Gastroesophageal sphincter (tissue), 4 donors: ENCODE measurements at regions not wholly inside any gene's neighbourhood (a gene's known extent, or its start where the extent isn't known, plus 50 kb on each side); places are given as distances from the start of the nearest gene placed in this dataset.

ENCODE experiments used
- ATAC-seq: fragments of 150-250 bp; one replicate; pipeline ENCODE4 v1.9.1; 2016; ENCODE audit warnings: mild to moderate bottlenecking, moderate library complexity
- H3K27ac ChIP-seq, 4 donors: fragments of 200-600 bp; sonication (generic) in 3 of 4; 1 replicate in 3 of 4; 2 replicates in 1 of 4; pipeline ENCODE4 v1.5.1; 2016 to 2019
- H3K27me3 ChIP-seq: fragments of 200-600 bp; sonication (generic); one replicate; pipeline ENCODE4 v1.5.1; 2019
- H3K36me3 ChIP-seq, 2 donors: fragments of 200-600 bp; sonication (generic); one replicate each; pipeline ENCODE4 v1.5.1; 2019; ENCODE audit warnings: control low read depth in 1 of 2
- H3K4me1 ChIP-seq, 3 donors: fragments of 200-600 bp; sonication (generic); 1 replicate in 2 of 3; 2 replicates in 1 of 3; pipeline ENCODE4 v1.5.1; 2016 to 2019; ENCODE audit warnings: control low read depth in 2 of 3
- H3K4me3 ChIP-seq, 2 donors: fragments of 200-600 bp; sonication (generic); one replicate each; pipeline ENCODE4 v1.5.1; 2019; ENCODE audit warnings: mild to moderate bottlenecking in 1 of 2, moderate library complexity in 1 of 2
- H3K9me3 ChIP-seq, 3 donors: fragments of 200-600 bp; sonication (generic); one replicate each; pipeline ENCODE4 v1.5.1; 2017 to 2019; ENCODE audit warnings: control low read depth in 2 of 3
- CTCF ChIP-seq, 4 experiments: fragments of 200-600 bp in 2 of 4; fragments of 450-650 bp in 2 of 4; sonication (generic) in 1 of 4; IDR thresholded peaks; one replicate each; pipeline ENCODE4 v1.5.1; 2017 to 2019; ENCODE audit warnings: antibody characterized with exemption in 4 of 4, mild to moderate bottlenecking in 2 of 4, moderate library complexity in 2 of 4
- EP300 ChIP-seq: sonication (generic); formaldehyde crosslinking; IDR thresholded peaks from one replicate; pipeline ENCODE4 v1.6.1; 2017; ENCODE audit warnings: antibody characterized with exemption, mild to moderate bottlenecking
- POLR2A ChIP-seq, 2 donors: fragments of 450-650 bp; IDR thresholded peaks; one replicate each; pipeline ENCODE4 v1.6.1; 2017; ENCODE audit warnings: antibody characterized with exemption in 2 of 2, mild to moderate bottlenecking in 2 of 2, moderate library complexity in 1 of 2
- POLR2AphosphoS5 ChIP-seq: sonication (generic); formaldehyde crosslinking; IDR thresholded peaks from one replicate; pipeline ENCODE4 v1.6.1; 2017; ENCODE audit warnings: antibody characterized with exemption
- WGBS, 2 donors: methylation state at CpG; one replicate each; pipeline ENCODE4 v1.1.5; 2018; ENCODE audit warnings: low coverage in 1 of 2; 5-methylcytosine and 5-hydroxymethylcytosine counted together

- H3K4me1 ChIP-seq: no peaks in the 10 kb centered on the region
- TF ChIP-seq CTCF (IDR thresholded peaks at IDR 0.05): no peak
- TF ChIP-seq EP300: no peak
- TF ChIP-seq POLR2A (IDR thresholded peaks at IDR 0.05): no peak
- no peak for TF ChIP-seq POLR2AphosphoS5
- H3K9me3 ChIP-seq: no peaks in the 10 kb centered on the region
- ATAC-seq: no peak
- WGBS, 2 donors: 87 to 100% methylated on average over 1 to 4 of the region's 4 CpGs
- no peak overlapping the region for H3K27ac ChIP-seq
- H3K36me3 ChIP-seq: no peaks in the 10 kb centered on the region
- peaks cover 4% of the 10 kb centered on the region for H3K27me3 ChIP-seq
- H3K4me3 ChIP-seq: no peak overlapping the region
Observed at GRCh38 chr2:60068755-60069154, 484.7 kb downstream of the BCL11A start.

- H3K36me3 ChIP-seq: no peaks in the 10 kb centered on the region
- H3K4me1 ChIP-seq: no peaks in the 10 kb centered on the region
- H3K27ac ChIP-seq: no peak overlapping the region
- ATAC-seq: no peak
- peaks cover 2% of the 10 kb centered on the region for H3K27me3 ChIP-seq
- H3K9me3 ChIP-seq: no peaks in the 10 kb centered on the region
- no peak overlapping the region for H3K4me3 ChIP-seq
- TF ChIP-seq EP300: no peak
- TF ChIP-seq POLR2AphosphoS5: no peak
- no peak for TF ChIP-seq CTCF (IDR thresholded peaks at IDR 0.05)
- TF ChIP-seq POLR2A (IDR thresholded peaks at IDR 0.05): no peak
- WGBS, 2 donors: 60% methylated on average over 3 of the region's 3 CpGs; no CpG with 5 or more reads in 1 of the 2 donors
Observed at GRCh38 chr2:60067006-60067405, 486.4 kb downstream of the BCL11A start.

- 83 to 89% methylated on average over 3 to 6 of the region's 6 CpGs for WGBS, 2 donors
- no peaks in the 10 kb centered on the region for H3K36me3 ChIP-seq
- H3K4me1 ChIP-seq: no peaks in the 10 kb centered on the region
- no peak overlapping the region for H3K27ac ChIP-seq
- H3K9me3 ChIP-seq: no peaks in the 10 kb centered on the region
- no peaks in the 10 kb centered on the region for H3K27me3 ChIP-seq
- no peak for ATAC-seq
- TF ChIP-seq POLR2A (IDR thresholded peaks at IDR 0.05): no peak
- TF ChIP-seq EP300: no peak
- no peak for TF ChIP-seq POLR2AphosphoS5
- H3K4me3 ChIP-seq: no peak overlapping the region
Observed at GRCh38 chr2:60066096-60066839, 487.2 kb downstream of the BCL11A start.

- no peak for ATAC-seq
- no peaks in the 10 kb centered on the region for H3K4me1 ChIP-seq
Observed at GRCh38 chr2:60064687-60065389, 488.6 kb downstream of the BCL11A start.

GRCh38 chr2:60058781-60059180 is 494.7 kb downstream of the BCL11A start:
- TF ChIP-seq POLR2A (IDR thresholded peaks at IDR 0.05) (no peak), POLR2AphosphoS5 (no peak), CTCF (IDR thresholded peaks at IDR 0.05) (no peak), EP300 (no peak)
- ATAC-seq: no peak
- 64 to 100% methylated on average over 4 to 6 of the region's 6 CpGs for WGBS, 2 donors

More at GRCh38 chr2:60064687-60065389, 488.6 kb downstream of the BCL11A start:
- no peak for TF ChIP-seq EP300
- TF ChIP-seq CTCF (IDR thresholded peaks at IDR 0.05): no peak
- no peak for TF ChIP-seq POLR2AphosphoS5
- no peak for TF ChIP-seq POLR2A (IDR thresholded peaks at IDR 0.05)
- H3K36me3 ChIP-seq: no peaks in the 10 kb centered on the region
- no peak overlapping the region for H3K27ac ChIP-seq
- H3K27me3 ChIP-seq: no peaks in the 10 kb centered on the region
- H3K9me3 ChIP-seq: no peaks in the 10 kb centered on the region
- 49 to 57% methylated on average over 3 to 7 of the region's 7 CpGs for WGBS, 2 donors
- no peak overlapping the region for H3K4me3 ChIP-seq

More at GRCh38 chr2:60058781-60059180, 494.7 kb downstream of the BCL11A start:
- H3K4me3 ChIP-seq: no peak overlapping the region
- H3K27me3 ChIP-seq: peaks cover 6% of the 10 kb centered on the region
- H3K27ac ChIP-seq: no peak overlapping the region
- H3K9me3 ChIP-seq: no peaks in the 10 kb centered on the region
- H3K36me3 ChIP-seq: no peaks in the 10 kb centered on the region
- H3K4me1 ChIP-seq: no peaks in the 10 kb centered on the region
